ENCODE measurements at regions not wholly inside any gene's neighbourhood (a gene's known extent, or its start where the extent isn't known, plus 50 kb on each side); places are given as distances from the start of the nearest gene placed in this dataset.

GRCh38 chr4:31702326-31702725, 982.2 kb downstream of the PCDH7 start:
- DNase-seq (no peak), ATAC-seq (no peak)
- no peak overlapping the region for H3K27ac ChIP-seq
- intact Hi-C loops (cut with DNase I) = no loop called here
- no peaks in the 10 kb centered on the region for H3K36me3 ChIP-seq
- H3K27me3 ChIP-seq = no peaks in the 10 kb centered on the region
- 84 to 85% methylated on average over 2 of the region's 2 CpGs for WGBS, 2 donors
- H3K4me3 ChIP-seq = no peak overlapping the region
- H3K9me3 ChIP-seq = peaks cover 0 to 7% (median 0%) of the 10 kb centered on the region in 11 donors
- TF ChIP-seq, protein P1, sequence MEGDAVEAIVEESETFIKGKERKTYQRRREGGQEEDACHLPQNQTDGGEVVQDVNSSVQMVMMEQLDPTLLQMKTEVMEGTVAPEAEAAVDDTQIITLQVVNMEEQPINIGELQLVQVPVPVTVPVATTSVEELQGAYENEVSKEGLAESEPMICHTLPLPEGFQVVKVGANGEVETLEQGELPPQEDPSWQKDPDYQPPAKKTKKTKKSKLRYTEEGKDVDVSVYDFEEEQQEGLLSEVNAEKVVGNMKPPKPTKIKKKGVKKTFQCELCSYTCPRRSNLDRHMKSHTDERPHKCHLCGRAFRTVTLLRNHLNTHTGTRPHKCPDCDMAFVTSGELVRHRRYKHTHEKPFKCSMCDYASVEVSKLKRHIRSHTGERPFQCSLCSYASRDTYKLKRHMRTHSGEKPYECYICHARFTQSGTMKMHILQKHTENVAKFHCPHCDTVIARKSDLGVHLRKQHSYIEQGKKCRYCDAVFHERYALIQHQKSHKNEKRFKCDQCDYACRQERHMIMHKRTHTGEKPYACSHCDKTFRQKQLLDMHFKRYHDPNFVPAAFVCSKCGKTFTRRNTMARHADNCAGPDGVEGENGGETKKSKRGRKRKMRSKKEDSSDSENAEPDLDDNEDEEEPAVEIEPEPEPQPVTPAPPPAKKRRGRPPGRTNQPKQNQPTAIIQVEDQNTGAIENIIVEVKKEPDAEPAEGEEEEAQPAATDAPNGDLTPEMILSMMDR (IDR thresholded peaks at IDR 0.05) = no peak
- H3K4me1 ChIP-seq = no peaks in the 10 kb centered on the region

DNA sequence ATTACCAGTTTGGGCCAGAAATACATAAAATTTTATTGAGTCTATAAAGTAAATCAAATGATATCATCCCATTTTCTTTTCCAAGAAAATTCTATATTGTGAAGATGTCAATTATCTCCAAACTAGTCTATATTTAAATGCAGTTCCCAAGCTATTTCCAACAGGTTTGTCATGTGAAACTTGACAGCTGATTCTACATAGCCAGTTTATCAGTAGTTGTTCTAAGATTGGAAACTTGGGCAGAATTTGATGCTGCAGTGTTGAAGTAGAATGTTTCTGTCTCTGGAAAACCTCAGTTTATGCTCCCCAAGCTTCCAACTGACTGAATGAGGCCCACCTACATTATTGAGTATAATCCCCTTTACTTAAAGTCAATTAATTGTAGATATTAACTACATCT, 994.1 kb downstream of the PCDH7 start:
- DNase-seq = no peak
- H3K36me3 ChIP-seq = no peaks in the 10 kb centered on the region
- no peaks in the 10 kb centered on the region for H3K27me3 ChIP-seq
- H3K4me3 ChIP-seq = no peak overlapping the region
- H3K9me3 ChIP-seq = peaks cover 0 to 4% (median 0%) of the 10 kb centered on the region in 11 donors
- TF ChIP-seq, protein P1 (IDR thresholded peaks at IDR 0.05) = no peak
- ATAC-seq = no peak
- intact Hi-C loops (cut with DNase I) = no loop called here
- peak overlapping the region in 1 of 10 donors; percentile 19 for H3K27ac ChIP-seq
- H3K4me1 ChIP-seq = peaks cover 0 to 9% (median 0%) of the 10 kb centered on the region in 9 donors

DNA sequence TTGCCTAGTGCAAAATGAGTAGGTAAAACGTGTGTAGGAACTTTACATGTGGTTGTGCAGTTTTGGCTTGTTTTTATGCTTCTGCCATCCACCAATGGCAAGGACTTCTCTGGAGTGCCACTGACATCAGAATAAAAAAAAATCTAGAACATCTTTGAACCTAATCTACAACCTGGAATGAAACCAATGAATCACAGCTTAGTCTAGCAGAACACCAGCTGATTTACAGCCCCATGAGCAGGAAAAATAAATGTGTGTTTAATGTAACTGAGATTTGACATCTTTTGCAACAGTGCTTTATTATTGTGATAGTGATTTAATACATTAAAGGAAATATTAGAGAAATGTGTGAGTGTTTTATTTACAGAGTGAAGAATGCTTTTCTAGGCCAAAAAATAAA, 995.1 kb downstream of the PCDH7 start:
- Histone ChIP-seq H3K9me3 (peaks cover 0 to 5% (median 0%) of the 10 kb centered on the region in 11 donors), H3K27me3 (no peaks in the 10 kb centered on the region), H3K4me3 (no peak overlapping the region), H3K36me3 (no peaks in the 10 kb centered on the region), H3K4me1 (peaks cover 0 to 9% (median 0%) of the 10 kb centered on the region in 9 donors), H3K27ac (no peak overlapping the region)
- no peak for ATAC-seq
- intact Hi-C loops (cut with DNase I) = no loop called here
- TF ChIP-seq, protein P1 (IDR thresholded peaks at IDR 0.05) = no peak
- no peak for DNase-seq
- 21 to 47% methylated on average over 1 of the region's 1 CpG for WGBS, 2 donors

DNA sequence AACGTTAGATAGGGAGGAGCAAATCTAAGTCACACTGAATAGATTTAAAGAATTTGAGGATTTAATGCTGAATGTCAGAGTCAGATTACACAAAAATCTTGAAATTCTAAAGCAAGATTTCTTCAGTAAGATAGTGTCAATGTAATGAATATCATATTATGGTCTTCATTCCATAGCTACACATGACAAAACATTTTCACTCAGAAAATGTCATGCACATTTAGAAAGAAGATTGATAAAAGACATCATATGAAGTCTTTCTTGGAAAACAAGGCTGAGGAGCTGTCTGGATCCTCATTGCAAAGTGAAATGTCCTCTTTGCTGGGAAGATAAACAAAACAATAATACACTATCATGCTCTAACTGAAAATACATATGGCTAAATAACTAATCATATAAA, 1006.9 kb downstream of the PCDH7 start:
- H3K27ac ChIP-seq = no peak overlapping the region
- H3K4me1 ChIP-seq = no peaks in the 10 kb centered on the region
- TF ChIP-seq, protein P1 (IDR thresholded peaks at IDR 0.05) = no peak
- DNase-seq (no peak), ATAC-seq (no peak)
- peaks cover 0 to 4% (median 0%) of the 10 kb centered on the region in 11 donors for H3K9me3 ChIP-seq
- WGBS, 2 donors = 43 to 54% methylated on average over 1 of the region's 1 CpG
- intact Hi-C loops (cut with DNase I) = no loop called here
- no peaks in the 10 kb centered on the region for H3K27me3 ChIP-seq
- H3K36me3 ChIP-seq = no peaks in the 10 kb centered on the region
- H3K4me3 ChIP-seq = no peak overlapping the region
